IMR-90 (cell line): ENCODE measurements at regions not wholly inside any gene's neighbourhood (a gene's known extent, or its start where the extent isn't known, plus 50 kb on each side); places are given as distances from the start of the nearest gene placed in this dataset.

Source experiments
- CEBPB ChIP-seq: IDR thresholded peaks from 2 replicates; pipeline ENCODE4 v1.6.1; 2012; ENCODE audit warnings: low read depth, low read length, improper control_type of control experiment
- CHD1 ChIP-seq: IDR thresholded peaks from 2 replicates; pipeline ENCODE4 v1.6.1; 2012; ENCODE audit warnings: low read depth, low read length, improper control_type of control experiment
- MAZ ChIP-seq: IDR thresholded peaks from 2 replicates; pipeline ENCODE4 v1.6.1; 2012; ENCODE audit warnings: low read depth, mild to moderate bottlenecking, low read length, improper control_type of control experiment, moderate library complexity, borderline replicate concordance
- MXI1 ChIP-seq: IDR thresholded peaks from 2 replicates; pipeline ENCODE4 v1.6.1; 2012; ENCODE audit warnings: low read depth, mild to moderate bottlenecking, low read length, moderate library complexity, borderline replicate concordance
- NFE2L2 ChIP-seq: fragments of 150-350 bp; IDR thresholded peaks from 2 replicates; pipeline ENCODE4 v1.6.1; 2016; ENCODE audit warnings: low read depth, mild to moderate bottlenecking, low read length
- POLR2A ChIP-seq: IDR thresholded peaks from 2 replicates; pipeline ENCODE4 v1.6.1; 2012; ENCODE audit warnings: mild to moderate bottlenecking, low read depth, low read length
- RAD21 ChIP-seq: IDR thresholded peaks from 2 replicates; pipeline ENCODE4 v1.6.1; 2012; ENCODE audit warnings: low read length, improper control_type of control experiment
- RCOR1 ChIP-seq: IDR thresholded peaks from 2 replicates; pipeline ENCODE4 v1.6.1; 2012; ENCODE audit warnings: mild to moderate bottlenecking, low read length, improper control_type of control experiment; ENCODE audit not compliant: insufficient replicate concordance
- RFX5 ChIP-seq: IDR thresholded peaks from 2 replicates; pipeline ENCODE4 v1.8.0; 2012; ENCODE audit warnings: low read depth, mild to moderate bottlenecking, low read length, moderate library complexity
- SMC3 ChIP-seq: fragments of 150-350 bp; IDR thresholded peaks from 2 replicates; pipeline ENCODE4 v1.6.1; 2016; ENCODE audit warnings: low read depth, mild to moderate bottlenecking, antibody characterized with exemption, low read length, moderate library complexity
- TF ChIP-seq, protein P1 (sequence below): conservative IDR thresholded peaks from 2 replicates; pipeline ENCODE4 v1.5.1; 2012; ENCODE audit warnings: mild to moderate bottlenecking, low read depth, low read length, improper control_type of control experiment
- TF ChIP-seq, protein P2 (sequence below): fragments of 150-350 bp; IDR thresholded peaks from 2 replicates; pipeline ENCODE4 v1.6.1; 2017; ENCODE audit warnings: mild to moderate bottlenecking, antibody characterized with exemption, low read length, low read depth
- TF ChIP-seq, protein P3 (sequence below): fragments of 150-350 bp; IDR thresholded peaks from 2 replicates; pipeline ENCODE4 v1.6.1; 2016; ENCODE audit warnings: low read depth, mild to moderate bottlenecking, low read length, moderate library complexity, borderline replicate concordance

DNA sequence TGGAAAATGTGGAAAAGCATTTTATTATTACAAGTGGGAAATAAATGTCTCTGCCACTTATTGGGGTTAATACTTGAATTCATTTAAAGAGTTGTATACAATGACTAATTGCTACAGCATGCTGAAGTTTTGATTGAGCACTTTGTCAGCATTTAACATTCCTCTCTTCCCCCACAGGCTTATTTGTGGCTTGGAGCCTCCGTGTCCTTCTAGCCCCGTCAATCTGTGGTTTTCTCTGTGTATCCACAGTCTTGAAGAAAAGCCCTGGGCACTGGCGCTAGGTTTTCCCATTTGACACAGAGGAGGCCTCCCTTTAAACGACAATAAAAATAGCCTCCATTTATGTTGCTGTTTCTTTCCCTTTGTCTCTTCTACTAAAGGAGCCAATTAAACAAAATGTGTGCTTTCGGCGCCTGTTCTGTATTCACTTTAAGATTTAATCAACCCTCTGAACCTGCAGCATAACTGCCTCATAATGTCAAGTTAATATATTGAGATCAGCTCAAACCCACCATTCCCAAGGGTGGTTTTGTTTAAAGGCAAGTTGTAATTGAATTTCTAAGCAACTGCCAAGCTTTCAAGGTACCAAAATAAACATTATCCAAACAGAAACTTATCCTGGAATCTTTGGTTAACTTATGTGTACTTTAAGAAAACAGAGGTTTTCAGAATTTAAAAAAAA, 92.9 kb upstream of the ADRA1D start:
- TF ChIP-seq, protein P1, sequence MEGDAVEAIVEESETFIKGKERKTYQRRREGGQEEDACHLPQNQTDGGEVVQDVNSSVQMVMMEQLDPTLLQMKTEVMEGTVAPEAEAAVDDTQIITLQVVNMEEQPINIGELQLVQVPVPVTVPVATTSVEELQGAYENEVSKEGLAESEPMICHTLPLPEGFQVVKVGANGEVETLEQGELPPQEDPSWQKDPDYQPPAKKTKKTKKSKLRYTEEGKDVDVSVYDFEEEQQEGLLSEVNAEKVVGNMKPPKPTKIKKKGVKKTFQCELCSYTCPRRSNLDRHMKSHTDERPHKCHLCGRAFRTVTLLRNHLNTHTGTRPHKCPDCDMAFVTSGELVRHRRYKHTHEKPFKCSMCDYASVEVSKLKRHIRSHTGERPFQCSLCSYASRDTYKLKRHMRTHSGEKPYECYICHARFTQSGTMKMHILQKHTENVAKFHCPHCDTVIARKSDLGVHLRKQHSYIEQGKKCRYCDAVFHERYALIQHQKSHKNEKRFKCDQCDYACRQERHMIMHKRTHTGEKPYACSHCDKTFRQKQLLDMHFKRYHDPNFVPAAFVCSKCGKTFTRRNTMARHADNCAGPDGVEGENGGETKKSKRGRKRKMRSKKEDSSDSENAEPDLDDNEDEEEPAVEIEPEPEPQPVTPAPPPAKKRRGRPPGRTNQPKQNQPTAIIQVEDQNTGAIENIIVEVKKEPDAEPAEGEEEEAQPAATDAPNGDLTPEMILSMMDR = no peak
- TF ChIP-seq, protein P2, sequence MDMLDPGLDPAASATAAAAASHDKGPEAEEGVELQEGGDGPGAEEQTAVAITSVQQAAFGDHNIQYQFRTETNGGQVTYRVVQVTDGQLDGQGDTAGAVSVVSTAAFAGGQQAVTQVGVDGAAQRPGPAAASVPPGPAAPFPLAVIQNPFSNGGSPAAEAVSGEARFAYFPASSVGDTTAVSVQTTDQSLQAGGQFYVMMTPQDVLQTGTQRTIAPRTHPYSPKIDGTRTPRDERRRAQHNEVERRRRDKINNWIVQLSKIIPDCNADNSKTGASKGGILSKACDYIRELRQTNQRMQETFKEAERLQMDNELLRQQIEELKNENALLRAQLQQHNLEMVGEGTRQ = no peak
- TF ChIP-seq RFX5 (no peak), POLR2A (no peak), MXI1 (no peak), CEBPB (no peak), CHD1 (no peak), RCOR1 (no peak), SMC3 (no peak), MAZ (no peak), RAD21 (no peak), NFE2L2 (no peak)
- TF ChIP-seq, protein P3, sequence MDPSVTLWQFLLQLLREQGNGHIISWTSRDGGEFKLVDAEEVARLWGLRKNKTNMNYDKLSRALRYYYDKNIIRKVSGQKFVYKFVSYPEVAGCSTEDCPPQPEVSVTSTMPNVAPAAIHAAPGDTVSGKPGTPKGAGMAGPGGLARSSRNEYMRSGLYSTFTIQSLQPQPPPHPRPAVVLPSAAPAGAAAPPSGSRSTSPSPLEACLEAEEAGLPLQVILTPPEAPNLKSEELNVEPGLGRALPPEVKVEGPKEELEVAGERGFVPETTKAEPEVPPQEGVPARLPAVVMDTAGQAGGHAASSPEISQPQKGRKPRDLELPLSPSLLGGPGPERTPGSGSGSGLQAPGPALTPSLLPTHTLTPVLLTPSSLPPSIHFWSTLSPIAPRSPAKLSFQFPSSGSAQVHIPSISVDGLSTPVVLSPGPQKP = no peak
